H9 (cell line): ENCODE measurements at regions not wholly inside any gene's neighbourhood (a gene's known extent, or its start where the extent isn't known, plus 50 kb on each side); places are given as distances from the start of the nearest gene placed in this dataset.

ENCODE experiments used
- DNase-seq: peaks from one replicate; pipeline ENCODE4 v3.0.0-alpha.2; 2017
- H2AFZ ChIP-seq: one replicate; pipeline ENCODE4 v1.6.1; 2013; ENCODE audit warnings: mild to moderate bottlenecking, low read length, control low read depth, moderate library complexity
- H2AK5ac ChIP-seq: 2 replicates; pipeline ENCODE4 v1.6.1; 2013; ENCODE audit warnings: low read length, control low read depth, mixed read lengths; ENCODE audit not compliant: insufficient read length
- H2BK120ac ChIP-seq: one replicate; pipeline ENCODE4 v1.6.1; 2013; ENCODE audit warnings: low read depth, mild to moderate bottlenecking, low read length, control low read depth, inconsistent platforms; ENCODE audit not compliant: poor library complexity, severe bottlenecking
- H2BK12ac ChIP-seq: 2 replicates; pipeline ENCODE4 v1.6.1; 2013; ENCODE audit warnings: low read length, control low read depth, mixed read lengths, low read depth; ENCODE audit not compliant: insufficient read length
- H2BK15ac ChIP-seq: 2 replicates; pipeline ENCODE4 v1.6.1; 2013; ENCODE audit warnings: low read depth, low read length, control low read depth
- H2BK20ac ChIP-seq: one replicate; pipeline ENCODE4 v1.6.1; 2013; ENCODE audit warnings: low read depth, mild to moderate bottlenecking, low read length, control low read depth, inconsistent platforms; ENCODE audit not compliant: poor library complexity, severe bottlenecking
- H2BK5ac ChIP-seq: 2 replicates; pipeline ENCODE4 v1.6.1; 2013; ENCODE audit warnings: low read length, control low read depth, mixed read lengths; ENCODE audit not compliant: insufficient read length
- H3K14ac ChIP-seq: 2 replicates; pipeline ENCODE4 v1.6.1; 2013; ENCODE audit warnings: low read length, control low read depth; ENCODE audit not compliant: insufficient read depth
- H3K18ac ChIP-seq: 2 replicates; pipeline ENCODE4 v1.6.1; 2013; ENCODE audit warnings: low read depth, mild to moderate bottlenecking, mixed read lengths, low read length, control low read depth; ENCODE audit not compliant: insufficient read length
- H3K23ac ChIP-seq: 2 replicates; pipeline ENCODE4 v1.6.1; 2013; ENCODE audit warnings: low read length, control low read depth, mixed read lengths, low read depth; ENCODE audit not compliant: insufficient read length
- H3K23me2 ChIP-seq: 2 replicates; pipeline ENCODE4 v1.6.1; 2013; ENCODE audit warnings: low read depth, mild to moderate bottlenecking, mixed read lengths, low read length, control low read depth; ENCODE audit not compliant: insufficient read length, poor library complexity, severe bottlenecking
- H3K27ac ChIP-seq: 2 replicates; pipeline ENCODE4 v1.5.1; 2013; ENCODE audit warnings: low read length, control low read depth, mixed read lengths, low read depth; ENCODE audit not compliant: insufficient read length
- H3K27me3 ChIP-seq: 2 replicates; pipeline ENCODE4 v1.6.1; 2013; ENCODE audit warnings: low read length, control low read depth, inconsistent platforms; ENCODE audit not compliant: insufficient read depth
- H3K4ac ChIP-seq: 2 replicates; pipeline ENCODE4 v1.6.1; 2013; ENCODE audit warnings: low read depth, mild to moderate bottlenecking, control low read depth, inconsistent platforms, low read length, moderate library complexity
- H3K4me1 ChIP-seq: 2 replicates; pipeline ENCODE4 v1.6.1; 2013; ENCODE audit warnings: low read length, control low read depth, inconsistent platforms; ENCODE audit not compliant: insufficient read depth
- H3K4me2 ChIP-seq: 2 replicates; pipeline ENCODE4 v1.6.1; 2013; ENCODE audit warnings: low read length, control low read depth, mixed read lengths; ENCODE audit not compliant: insufficient read length, insufficient read depth
- H3K56ac ChIP-seq: 2 replicates; pipeline ENCODE4 v1.6.1; 2013; ENCODE audit warnings: low read depth, mild to moderate bottlenecking, mixed read lengths, low read length, control low read depth; ENCODE audit not compliant: insufficient read length
- H3K79me1 ChIP-seq: 2 replicates; pipeline ENCODE4 v1.6.1; 2013; ENCODE audit warnings: low read depth, mild to moderate bottlenecking, moderate library complexity, low read length, control low read depth, inconsistent platforms; ENCODE audit not compliant: insufficient read depth, poor library complexity, severe bottlenecking
- H3K79me2 ChIP-seq: 2 replicates; pipeline ENCODE4 v1.6.1; 2013; ENCODE audit warnings: low read length, control low read depth, inconsistent platforms; ENCODE audit not compliant: insufficient read depth
- H3K9ac ChIP-seq: 2 replicates; pipeline ENCODE4 v1.6.1; 2013; ENCODE audit warnings: low read length, control low read depth, mixed read lengths; ENCODE audit not compliant: insufficient read length; ENCODE audit errors: extremely low read depth
- H3K9me3 ChIP-seq: one replicate; pipeline ENCODE4 v1.6.1; 2013; ENCODE audit warnings: low read depth, low read length, inconsistent platforms; ENCODE audit not compliant: control insufficient read depth
- H3T11ph ChIP-seq: one replicate; pipeline ENCODE4 v1.6.1; 2013; ENCODE audit warnings: mild to moderate bottlenecking, low read length, control low read depth, inconsistent platforms
- H4K20me1 ChIP-seq: one replicate; pipeline ENCODE4 v1.6.1; 2013; ENCODE audit not compliant: control insufficient read depth, insufficient read length, insufficient read depth
- H4K5ac ChIP-seq: 2 replicates; pipeline ENCODE4 v1.6.1; 2013; ENCODE audit warnings: low read depth, mild to moderate bottlenecking, mixed read lengths, low read length, control low read depth; ENCODE audit not compliant: insufficient read length
- H4K8ac ChIP-seq: replicated peaks from 2 replicates; pipeline ENCODE4 v1.6.1; 2013; ENCODE audit warnings: low read length, control low read depth, mixed read lengths, low read depth; ENCODE audit not compliant: insufficient read length
- H4K91ac ChIP-seq: 2 replicates; pipeline ENCODE4 v1.6.1; 2013; ENCODE audit warnings: low read depth, mild to moderate bottlenecking, moderate library complexity, mixed read lengths, low read length, control low read depth; ENCODE audit not compliant: insufficient read length
- H3K27ac Mint-ChIP-seq, 3 experiments: 2 replicates in 2 of 3; 3 replicates in 1 of 3; pipeline ENCODE4 v1.8.0; 2020 to 2021; ENCODE audit warnings: mixed read lengths in 3 of 3, mild to moderate bottlenecking in 1 of 3, moderate library complexity in 1 of 3
- H3K27me3 Mint-ChIP-seq: 2 replicates; pipeline ENCODE4 v1.8.0; 2021; ENCODE audit warnings: low read depth, mild to moderate bottlenecking, moderate library complexity, mixed read lengths
- H3K36me3 Mint-ChIP-seq, 3 experiments: 2 replicates in 2 of 3; 3 replicates in 1 of 3; pipeline ENCODE4 v1.8.0; 2020 to 2021; ENCODE audit warnings: low read depth in 3 of 3, mixed read lengths in 3 of 3; ENCODE audit not compliant: insufficient read depth in 1 of 3
- H3K4me1 Mint-ChIP-seq, 2 experiments: 2 replicates each; pipeline ENCODE4 v1.8.0; 2020; ENCODE audit warnings: mixed read lengths in 2 of 2
- H3K4me3 Mint-ChIP-seq, 2 experiments: 2 replicates in 1 of 2; 3 replicates in 1 of 2; pipeline ENCODE4 v1.8.0; 2020 to 2021; ENCODE audit warnings: mild to moderate bottlenecking in 2 of 2, mixed read lengths in 2 of 2, moderate library complexity in 1 of 2
- H3K9me3 Mint-ChIP-seq, 2 experiments: 2 replicates in 1 of 2; 3 replicates in 1 of 2; pipeline ENCODE4 v1.8.0; 2020; ENCODE audit warnings: mild to moderate bottlenecking in 2 of 2, mixed read lengths in 2 of 2, moderate library complexity in 1 of 2
- CTCF ChIP-seq: fragments of 200-600 bp; sonication (generic); conservative IDR thresholded peaks from 3 replicates; pipeline ENCODE4 v1.8.0; 2021; ENCODE audit warnings: antibody characterized with exemption, mild to moderate bottlenecking
- WGBS: extraction: QIAGEN DNeasy Blood & Tissue Kit; methylation state at CpG from one replicate; pipeline ENCODE4 v1.1.7; 2013; ENCODE audit warnings: missing lambda C conversion rate, low lambda C conversion rate, mixed read lengths; ENCODE audit not compliant: insufficient read length; ENCODE audit errors: extremely low coverage; 5-methylcytosine and 5-hydroxymethylcytosine counted together

GRCh38 chr6:7489376-7489775 is 52.1 kb upstream of the DSP start:
- Mint-ChIP-seq H3K4me1 (peaks cover 0 to 5% of the 10 kb centered on the region in 2 experiments; a peak in 1 of 4 replicates), H3K27ac (no peak overlapping the region), H3K27me3 (peaks cover 4% of the 10 kb centered on the region), H3K4me3 (no peak overlapping the region), H3K36me3 (no peaks in the 10 kb centered on the region), H3K9me3 (no peaks in the 10 kb centered on the region)
- Histone ChIP-seq H3T11ph (no peak overlapping the region), H3K4ac (no peak overlapping the region), H2AFZ (no peak overlapping the region), H4K91ac (no peak overlapping the region), H3K9me3 (no peaks in the 10 kb centered on the region), H4K20me1 (no peaks in the 10 kb centered on the region), H3K23ac (no peak overlapping the region), H3K9ac (no peak overlapping the region), H4K8ac (no peak overlapping the region), H2BK120ac (no peak overlapping the region), H3K79me2 (no peaks in the 10 kb centered on the region), H2AK5ac (no peak overlapping the region), H2BK20ac (no peak overlapping the region), H3K14ac (no peak overlapping the region), H2BK12ac (no peak overlapping the region), H2BK5ac (no peak overlapping the region), H3K27ac (no peak overlapping the region), H3K79me1 (no peaks in the 10 kb centered on the region), H2BK15ac (no peak overlapping the region), H3K23me2 (no peaks in the 10 kb centered on the region), H3K4me1 (no peaks in the 10 kb centered on the region), H3K18ac (no peak overlapping the region), H3K56ac (no peak overlapping the region), H3K27me3 (no peaks in the 10 kb centered on the region), H3K4me2 (no peak overlapping the region), H4K5ac (no peak overlapping the region)
- DNase-seq: no peak
- TF ChIP-seq CTCF: no peak
- no CpG with 5 or more reads among the region's 2 CpGs for WGBS
